Endodermal cell (in vitro differentiated cells): ENCODE measurements at regions not wholly inside any gene's neighbourhood (a gene's known extent, or its start where the extent isn't known, plus 50 kb on each side); places are given as distances from the start of the nearest gene placed in this dataset.

Experiments
- DNase-seq: peaks from one replicate; pipeline ENCODE4 v3.0.0-alpha.2; 2017
- H3K27ac ChIP-seq: 2 replicates; pipeline ENCODE4 v1.5.1; 2013; ENCODE audit warnings: mild to moderate bottlenecking, low read depth, low read length, moderate library complexity
- H3K27me3 ChIP-seq: 2 replicates; pipeline ENCODE4 v1.6.1; 2013; ENCODE audit warnings: mild to moderate bottlenecking, low read length, moderate library complexity; ENCODE audit not compliant: insufficient read depth, control insufficient read depth, poor library complexity, severe bottlenecking
- H3K36me3 ChIP-seq: 2 replicates; pipeline ENCODE4 v1.7.0; 2013; ENCODE audit warnings: mild to moderate bottlenecking, low read length, moderate library complexity; ENCODE audit not compliant: control insufficient read depth, insufficient read depth
- H3K4me1 ChIP-seq: one replicate; pipeline ENCODE4 v1.7.0; 2013; ENCODE audit warnings: low read length; ENCODE audit not compliant: control insufficient read depth, insufficient read depth
- H3K4me3 ChIP-seq: 2 replicates; pipeline ENCODE4 v1.5.1; 2013; ENCODE audit warnings: mild to moderate bottlenecking, low read length, moderate library complexity
- H3K9ac ChIP-seq: 2 replicates; pipeline ENCODE4 v1.6.1; 2013; ENCODE audit warnings: mild to moderate bottlenecking, low read length, moderate library complexity; ENCODE audit not compliant: poor library complexity, severe bottlenecking; ENCODE audit errors: extremely low read depth
- H3K9me3 ChIP-seq: 2 replicates; pipeline ENCODE4 v1.6.1; 2013; ENCODE audit warnings: mild to moderate bottlenecking, low read length, moderate library complexity; ENCODE audit not compliant: control insufficient read depth
- H3K27ac Mint-ChIP-seq: 2 replicates; pipeline ENCODE4 v1.8.0; 2020; ENCODE audit warnings: mixed read lengths
- H3K27me3 Mint-ChIP-seq: 2 replicates; pipeline ENCODE4 v1.8.0; 2021; ENCODE audit warnings: mild to moderate bottlenecking, mixed read lengths; ENCODE audit not compliant: insufficient read depth
- H3K36me3 Mint-ChIP-seq: 2 replicates; pipeline ENCODE4 v1.8.0; 2020; ENCODE audit warnings: low read depth, mixed read lengths
- H3K4me1 Mint-ChIP-seq: 2 replicates; pipeline ENCODE4 v1.8.0; 2020; ENCODE audit warnings: mixed read lengths
- H3K4me3 Mint-ChIP-seq: 2 replicates; pipeline ENCODE4 v1.8.0; 2020; ENCODE audit warnings: mild to moderate bottlenecking, moderate library complexity, mixed read lengths
- H3K9me3 Mint-ChIP-seq: 2 replicates; pipeline ENCODE4 v1.8.0; 2020; ENCODE audit warnings: mild to moderate bottlenecking, mixed read lengths
- CTCF ChIP-seq: fragments of 200-600 bp; sonication (generic); conservative IDR thresholded peaks from 2 replicates; pipeline ENCODE4 v1.5.0; 2021; ENCODE audit warnings: antibody characterized with exemption, mild to moderate bottlenecking
- WGBS, 2 experiments: methylation state at CpG; one replicate each; pipeline versions ENCODE4 v1.1.5 to v1.1.7; 2013; ENCODE audit warnings: missing lambda C conversion rate in 2 of 2, mixed read lengths in 1 of 2; ENCODE audit not compliant: insufficient coverage in 1 of 2, insufficient read length in 1 of 2; 5-methylcytosine and 5-hydroxymethylcytosine counted together

GRCh38 chr5:82334085-82334692 is 56.0 kb upstream of the RPS23 start:
- Histone ChIP-seq H3K9me3 (peaks cover 12% of the 10 kb centered on the region), H3K4me1 (no peaks in the 10 kb centered on the region), H3K27me3 (no peaks in the 10 kb centered on the region), H3K27ac (no peak overlapping the region), H3K4me3 (no peak overlapping the region), H3K36me3 (no peaks in the 10 kb centered on the region), H3K9ac (no peak overlapping the region)
- Mint-ChIP-seq H3K27ac (no peak overlapping the region), H3K36me3 (no peaks in the 10 kb centered on the region), H3K4me3 (no peak overlapping the region), H3K4me1 (no peaks in the 10 kb centered on the region), H3K9me3 (peaks cover 6% of the 10 kb centered on the region), H3K27me3 (peaks cover 77% of the 10 kb centered on the region)
- no peak for DNase-seq
- TF ChIP-seq CTCF: no peak
- WGBS, 2 experiments: 79 to 84% methylated on average over 4 to 5 of the region's 5 CpGs

GRCh38 chr5:82332886-82333615 is 54.9 kb upstream of the RPS23 start:
- H3K36me3 Mint-ChIP-seq: peaks cover 3% of the 10 kb centered on the region
- Histone ChIP-seq H3K27ac (no peak overlapping the region), H3K36me3 (no peaks in the 10 kb centered on the region), H3K27me3 (no peaks in the 10 kb centered on the region), H3K9ac (no peak overlapping the region), H3K4me3 (no peak overlapping the region), H3K9me3 (peaks cover 24% of the 10 kb centered on the region), H3K4me1 (no peaks in the 10 kb centered on the region)
- no peaks in the 10 kb centered on the region for H3K4me1 Mint-ChIP-seq
- H3K27ac Mint-ChIP-seq: no peak overlapping the region
- H3K4me3 Mint-ChIP-seq: no peak overlapping the region
- H3K27me3 Mint-ChIP-seq: peaks cover 83% of the 10 kb centered on the region
- no peak for TF ChIP-seq CTCF
- peaks cover 18% of the 10 kb centered on the region for H3K9me3 Mint-ChIP-seq
- WGBS, 2 experiments: 94% methylated on average over 1 of the region's 2 CpGs; no CpG with 5 or more reads in 1 of the 2 experiments
- DNase-seq: no peak

GRCh38 chr5:82332064-82332855 is 54.1 kb upstream of the RPS23 start:
- no peak overlapping the region for H3K4me3 Mint-ChIP-seq

More at GRCh38 chr5:82332064-82332855, 54.1 kb upstream of the RPS23 start:
- no peak for TF ChIP-seq CTCF
- Histone ChIP-seq H3K36me3 (no peaks in the 10 kb centered on the region), H3K4me3 (no peak overlapping the region), H3K27me3 (no peaks in the 10 kb centered on the region), H3K9ac (no peak overlapping the region), H3K9me3 (peaks cover 29% of the 10 kb centered on the region), H3K4me1 (no peaks in the 10 kb centered on the region), H3K27ac (no peak overlapping the region)
- Mint-ChIP-seq H3K9me3 (peaks cover 23% of the 10 kb centered on the region), H3K36me3 (peaks cover 3% of the 10 kb centered on the region), H3K27me3 (peaks cover 83% of the 10 kb centered on the region), H3K4me1 (no peaks in the 10 kb centered on the region), H3K27ac (no peak overlapping the region)
- DNase-seq: no peak
- 91 to 100% methylated on average over 1 to 3 of the region's 3 CpGs for WGBS, 2 experiments
